ENCODE measurements at regions not wholly inside any gene's neighbourhood (a gene's known extent, or its start where the extent isn't known, plus 50 kb on each side); places are given as distances from the start of the nearest gene placed in this dataset.

DNA sequence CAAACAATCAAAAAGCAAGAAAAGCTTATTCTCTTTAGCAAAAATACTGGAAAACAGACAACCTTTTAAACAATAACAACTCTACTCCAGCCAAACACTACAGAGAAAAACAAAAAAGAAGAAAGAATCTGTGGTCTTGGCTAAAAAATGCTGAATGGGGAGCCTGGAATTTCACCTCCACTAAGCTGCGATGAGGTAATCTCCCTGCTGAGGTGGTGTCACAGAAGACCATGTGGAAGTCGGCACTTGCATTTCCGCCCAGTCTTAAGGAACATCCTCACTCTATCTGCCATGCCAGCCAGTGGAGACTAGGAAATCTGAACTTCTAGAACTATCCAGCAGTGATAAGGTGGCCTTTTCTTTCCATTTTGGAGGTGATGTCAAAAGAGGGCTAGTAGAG, 1026.8 kb upstream of the EPHA7 start:
- intact Hi-C loops (cut with DNase I): no loop called here
- ATAC-seq: no peak

DNA sequence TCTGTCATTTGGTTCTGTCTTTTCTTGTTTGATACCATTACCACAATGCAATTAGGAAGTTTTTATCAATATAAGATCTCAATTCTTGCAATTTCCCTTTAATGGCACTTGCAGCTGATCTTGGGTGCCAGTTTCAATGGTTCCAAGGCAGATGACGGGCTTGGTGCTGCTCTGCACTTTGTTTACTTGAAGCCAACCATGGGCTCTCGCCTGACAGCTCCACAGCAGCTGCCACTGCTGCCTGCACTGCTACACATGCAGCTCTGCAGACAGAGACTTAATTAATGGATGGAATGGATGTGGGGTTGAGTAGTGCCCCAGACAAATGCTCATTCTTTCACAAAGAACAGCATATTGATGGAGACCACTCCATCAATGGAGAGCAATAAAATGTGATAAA, 1024.3 kb upstream of the EPHA7 start:
- intact Hi-C loops (cut with DNase I): no loop called here
- no peak for DNase-seq (ENCODE audit: missing footprints)

More for the DNA sequence above, 1026.8 kb upstream of the EPHA7 start:
- DNase-seq (ENCODE audit: missing footprints): no peak

DNA sequence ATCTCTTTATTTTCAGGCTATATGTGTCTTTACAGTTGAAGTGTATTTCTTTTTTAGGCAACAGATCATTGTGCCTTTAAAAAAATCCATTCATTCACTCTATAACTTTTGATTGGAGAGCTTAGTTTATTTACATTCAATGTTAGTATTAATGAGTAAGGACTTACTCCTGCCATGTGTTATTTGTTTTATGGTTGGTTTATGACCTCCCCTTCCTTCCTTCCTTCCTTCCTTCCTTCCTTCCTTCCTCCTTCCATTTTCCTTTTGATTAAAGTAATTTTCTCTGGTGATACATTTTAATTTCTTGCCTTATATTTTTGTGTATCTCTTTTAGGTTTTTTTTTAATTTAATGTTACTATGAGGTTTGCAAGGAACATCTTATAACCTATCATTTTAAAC, 1005.3 kb upstream of the EPHA7 start:
- no peak for ATAC-seq
- intact Hi-C loops (cut with DNase I): no loop called here
- no peak for DNase-seq (ENCODE audit: missing footprints)

More for the DNA sequence above, 1024.3 kb upstream of the EPHA7 start:
- no peak for ATAC-seq

DNA sequence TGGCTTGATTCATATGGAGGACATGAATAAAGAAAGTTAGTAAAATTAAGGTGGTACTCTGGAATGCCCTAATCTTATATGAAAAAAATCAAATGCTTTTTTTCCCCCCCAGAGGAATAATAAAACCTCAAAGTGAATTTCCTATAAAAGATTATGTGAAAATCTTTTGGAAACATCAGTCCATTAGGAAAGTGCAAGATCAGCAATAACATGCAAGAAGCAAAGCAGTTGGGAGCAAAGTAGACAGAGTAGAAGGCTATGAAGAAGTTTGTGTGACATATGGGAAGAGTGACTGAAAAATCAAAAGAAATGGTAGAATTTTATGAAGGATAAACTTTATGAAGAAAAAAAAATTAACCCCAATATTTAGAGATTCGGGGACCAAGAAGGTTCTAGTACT, 998.0 kb upstream of the EPHA7 start:
- no peak for ATAC-seq
- no peak for DNase-seq (ENCODE audit: missing footprints)
- intact Hi-C loops (cut with DNase I): no loop called here

DNA sequence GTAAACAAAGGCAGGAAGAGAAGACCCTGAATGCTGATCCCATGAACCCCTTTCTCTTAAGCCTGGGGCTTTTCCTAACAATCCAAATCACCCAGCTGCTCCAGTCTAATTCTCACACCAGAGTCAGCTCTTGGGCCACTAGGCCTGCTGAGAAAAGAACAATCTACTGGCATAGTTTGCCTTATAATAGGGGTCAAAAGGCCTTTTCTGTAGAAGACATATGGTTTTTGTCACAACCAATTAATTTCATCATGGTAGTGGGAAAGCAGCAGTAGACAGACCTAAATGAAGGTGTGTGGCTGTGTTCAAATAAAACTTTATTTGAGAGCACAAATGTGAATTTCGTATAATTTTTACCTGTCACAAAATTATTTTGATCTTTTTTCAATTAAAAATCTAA, 994.7 kb upstream of the EPHA7 start:
- ATAC-seq: no peak
- no peak for DNase-seq (ENCODE audit: missing footprints)
- intact Hi-C loops (cut with DNase I): no loop called here

DNA sequence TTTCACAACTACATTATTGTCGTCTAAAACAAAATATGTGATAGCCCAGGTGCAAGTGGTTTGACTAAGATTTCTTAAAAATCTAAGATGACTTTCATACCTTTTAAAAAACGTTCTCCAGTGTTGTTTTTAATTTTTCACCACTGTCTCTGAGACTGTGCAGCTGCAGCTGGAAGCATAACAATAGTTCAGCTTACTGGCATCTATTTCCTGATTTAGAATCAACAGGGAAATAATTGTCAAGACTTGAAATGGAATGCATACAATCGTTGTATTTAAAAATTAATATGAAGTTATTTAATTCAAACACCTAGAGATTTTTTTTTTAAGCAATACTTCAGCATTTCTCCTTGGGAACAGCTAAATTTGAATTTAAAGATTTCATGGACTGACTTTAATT, 982.0 kb upstream of the EPHA7 start:
- DNase-seq (ENCODE audit: missing footprints): no peak
- intact Hi-C loops (cut with DNase I): no loop called here
- no peak for ATAC-seq

DNA sequence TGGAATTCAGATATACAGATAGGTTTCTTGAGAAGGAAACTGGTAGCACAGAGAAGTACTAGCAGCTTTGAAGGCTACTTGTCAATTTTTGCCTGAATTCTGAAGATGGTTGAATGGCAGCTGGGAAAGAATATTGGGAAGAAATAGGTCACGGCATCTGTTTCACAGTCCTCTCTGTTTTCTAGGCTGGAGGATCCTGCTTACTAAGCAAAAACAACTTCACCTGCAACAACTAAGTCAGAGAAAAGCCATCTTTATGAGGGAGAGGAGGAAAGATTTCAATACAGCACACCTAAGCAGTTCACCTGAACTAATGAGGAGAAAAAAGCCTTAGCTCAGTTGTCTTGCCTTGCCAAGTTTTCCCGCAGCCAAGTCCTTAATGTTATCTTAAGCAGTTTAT, 975.5 kb upstream of the EPHA7 start:
- DNase-seq (ENCODE audit: missing footprints) (no peak), ATAC-seq (no peak)
- intact Hi-C loops (cut with DNase I): no loop called here

DNA sequence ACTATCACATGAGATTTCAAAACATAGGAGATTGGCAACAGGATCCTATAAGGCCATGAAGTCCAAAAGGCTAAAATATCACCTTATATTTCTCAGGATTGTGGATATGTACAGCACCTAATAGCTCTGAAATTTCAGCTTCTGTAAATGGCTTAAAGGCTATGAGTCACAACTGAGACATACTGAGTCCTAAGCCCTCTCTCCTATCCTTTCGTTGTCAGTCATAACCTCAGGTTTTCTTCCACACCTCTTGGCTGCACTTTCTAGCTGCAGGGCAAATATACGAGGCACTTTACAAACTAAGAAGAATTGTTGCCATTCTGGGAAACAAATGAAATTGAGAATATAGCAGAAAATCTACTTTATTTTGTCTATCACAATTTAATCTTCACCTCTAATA, 969.9 kb upstream of the EPHA7 start:
- no peak for ATAC-seq
- intact Hi-C loops (cut with DNase I): no loop called here
- DNase-seq (ENCODE audit: missing footprints): no peak

DNA sequence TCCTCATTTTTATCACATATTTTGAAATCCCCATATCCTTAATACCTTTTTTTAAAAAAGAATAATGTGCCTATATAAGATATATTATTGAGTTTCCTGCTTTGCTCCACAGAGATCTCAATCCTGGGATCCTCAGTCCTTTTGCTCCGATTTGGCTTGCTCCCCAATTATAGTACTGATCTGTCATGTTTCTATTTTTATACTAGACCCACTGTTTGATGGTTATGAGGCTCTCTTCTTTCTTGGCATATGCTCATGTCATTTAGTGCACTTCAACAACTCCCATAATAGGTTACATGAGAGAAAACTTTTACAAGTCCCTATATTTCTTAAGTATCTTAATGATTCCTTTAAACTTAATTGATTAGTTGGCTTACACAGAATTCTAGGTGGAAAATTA, 958.5 kb upstream of the EPHA7 start:
- no peak for ATAC-seq
- intact Hi-C loops (cut with DNase I): no loop called here
- no peak for DNase-seq (ENCODE audit: missing footprints)

DNA sequence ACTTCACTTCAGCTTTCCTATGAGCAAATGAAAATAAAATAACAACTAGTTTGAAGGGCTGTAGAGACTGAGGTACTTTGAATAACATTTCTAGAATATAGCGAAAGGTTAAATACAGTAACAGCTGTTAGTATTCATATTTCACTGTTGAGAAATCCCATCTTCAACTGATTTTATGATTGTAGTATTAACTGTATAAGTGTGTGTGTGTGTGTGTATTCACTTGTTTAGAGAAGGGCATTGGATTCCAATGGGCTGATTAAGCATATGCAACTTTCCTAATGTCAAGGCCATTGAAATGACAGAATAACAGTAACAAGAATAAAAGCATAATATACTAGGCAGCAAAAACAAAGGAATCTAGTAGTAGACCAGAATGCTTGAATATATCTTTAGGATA, 957.5 kb upstream of the EPHA7 start:
- intact Hi-C loops (cut with DNase I): no loop called here
- ATAC-seq (no peak), DNase-seq (ENCODE audit: missing footprints) (no peak)

DNA sequence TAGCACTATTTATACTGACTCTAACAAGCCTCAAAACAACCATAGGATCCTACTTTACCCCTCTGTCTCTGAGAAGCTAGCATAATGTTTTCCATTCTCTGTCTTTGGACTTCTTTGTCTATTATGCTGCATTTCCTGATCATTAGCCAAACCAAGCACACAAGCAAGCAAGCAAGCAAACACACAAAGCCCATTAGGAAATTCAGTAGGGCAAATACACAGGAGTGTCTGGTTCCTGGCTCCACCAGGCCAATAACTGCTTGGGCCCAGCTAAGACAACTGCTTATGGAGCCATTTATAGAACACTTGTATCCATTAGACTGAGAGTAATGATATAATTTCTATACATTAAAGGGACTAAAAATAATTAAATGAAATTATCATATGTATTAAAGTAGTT, 952.9 kb upstream of the EPHA7 start:
- DNase-seq (ENCODE audit: missing footprints): no peak
- ATAC-seq: no peak
- intact Hi-C loops (cut with DNase I): no loop called here

DNA sequence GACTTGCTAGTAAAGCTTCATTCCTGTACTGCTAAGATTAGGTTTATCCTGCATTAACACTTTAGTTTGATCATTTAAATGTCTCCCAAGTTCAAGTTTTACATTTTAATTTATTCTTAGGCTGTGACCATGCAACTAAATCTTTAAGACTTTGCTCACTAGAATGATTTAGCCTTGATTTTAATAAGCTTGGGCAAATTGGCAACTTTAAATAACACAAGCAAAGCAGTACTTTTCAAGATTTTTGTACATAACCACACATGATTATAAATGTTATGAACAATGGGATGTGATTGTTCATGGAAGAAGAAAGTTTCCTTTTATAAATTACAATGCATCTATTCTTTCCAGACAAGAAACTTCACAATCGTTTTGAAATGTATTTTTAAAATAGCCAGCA, 948.0 kb upstream of the EPHA7 start:
- intact Hi-C loops (cut with DNase I): no loop called here
- no peak for ATAC-seq
- no peak for DNase-seq (ENCODE audit: missing footprints)

DNA sequence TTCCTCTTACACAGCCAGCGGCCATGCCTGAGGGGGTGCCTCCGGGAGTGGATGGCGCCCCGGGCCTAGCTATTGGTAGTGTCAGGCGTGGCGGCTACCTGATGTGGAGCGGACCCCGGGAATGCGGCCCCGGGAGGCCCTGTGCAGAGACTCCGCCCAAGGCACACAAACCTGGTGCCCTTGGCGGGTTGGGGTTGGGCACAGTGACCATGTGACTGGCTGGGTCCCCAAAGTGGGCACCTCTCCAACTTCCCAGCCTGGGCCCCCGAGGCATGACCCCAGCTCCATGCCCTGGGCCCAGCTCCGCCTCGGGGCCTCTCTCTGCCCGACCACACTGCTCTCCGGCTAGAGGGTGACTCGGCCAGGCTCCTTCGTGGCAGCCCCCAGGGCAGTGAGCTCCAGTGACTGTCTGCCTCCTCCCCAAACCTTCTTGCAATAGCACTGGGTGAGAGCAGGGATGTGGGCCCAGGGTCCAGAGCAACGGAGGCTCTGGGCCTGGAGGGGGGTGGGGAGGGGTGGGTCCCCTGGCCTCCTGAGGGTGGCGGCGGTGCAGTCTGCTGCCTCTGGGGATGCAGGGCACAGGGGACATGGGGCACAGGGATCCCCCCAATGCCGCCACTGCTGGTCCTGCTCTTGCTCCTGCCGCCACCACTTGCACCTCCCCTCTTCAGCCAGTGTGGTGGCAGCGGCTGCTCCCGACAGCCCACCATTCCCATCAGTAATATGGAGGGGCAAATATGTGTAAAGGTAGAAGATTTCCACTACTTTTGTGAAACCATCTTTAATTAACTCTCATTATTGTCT, 942.9 kb upstream of the EPHA7 start:
- ATAC-seq: no peak
- intact Hi-C loops (cut with DNase I): no loop called here
- peak; percentile 63 for DNase-seq (ENCODE audit: missing footprints)

DNA sequence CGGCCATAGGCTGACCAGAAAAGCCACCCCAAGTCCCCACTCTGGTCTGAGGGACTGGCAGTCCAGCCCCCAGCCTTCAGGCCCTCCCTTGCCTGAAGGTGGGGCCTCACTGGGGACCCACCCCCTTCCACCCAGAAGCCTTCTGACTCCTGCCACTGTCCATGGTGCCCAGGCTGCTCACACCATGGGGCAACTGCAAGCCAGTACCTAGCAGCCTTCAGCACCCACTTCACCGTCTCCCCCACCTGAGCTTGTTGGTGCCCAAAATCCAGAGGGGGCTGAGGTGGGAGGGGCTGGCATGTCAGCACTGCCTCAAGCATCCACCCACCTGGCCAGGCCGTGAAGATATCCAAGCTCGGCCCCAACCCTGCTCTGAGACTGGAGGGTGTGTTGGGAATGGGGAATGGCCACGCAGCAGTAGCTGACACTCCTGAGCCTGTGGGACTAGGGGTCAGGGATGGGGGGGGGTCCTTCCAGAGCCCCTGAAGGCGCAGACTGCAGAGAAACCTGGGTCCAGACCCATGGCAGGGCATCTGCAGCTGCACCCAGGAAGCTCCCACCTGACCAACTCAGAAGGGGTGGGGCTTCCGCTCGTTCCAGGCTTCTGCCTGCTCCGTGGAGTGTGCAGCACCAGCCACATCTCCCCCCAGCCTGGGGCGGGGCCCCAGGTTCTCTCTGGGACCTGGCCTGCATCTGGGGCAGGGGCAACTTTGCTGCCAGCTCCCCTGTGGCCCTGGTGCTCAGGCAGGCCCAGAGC, 942.1 kb upstream of the EPHA7 start:
- intact Hi-C loops (cut with DNase I): no loop called here
- no peak for DNase-seq (ENCODE audit: missing footprints)
- ATAC-seq: no peak

DNA sequence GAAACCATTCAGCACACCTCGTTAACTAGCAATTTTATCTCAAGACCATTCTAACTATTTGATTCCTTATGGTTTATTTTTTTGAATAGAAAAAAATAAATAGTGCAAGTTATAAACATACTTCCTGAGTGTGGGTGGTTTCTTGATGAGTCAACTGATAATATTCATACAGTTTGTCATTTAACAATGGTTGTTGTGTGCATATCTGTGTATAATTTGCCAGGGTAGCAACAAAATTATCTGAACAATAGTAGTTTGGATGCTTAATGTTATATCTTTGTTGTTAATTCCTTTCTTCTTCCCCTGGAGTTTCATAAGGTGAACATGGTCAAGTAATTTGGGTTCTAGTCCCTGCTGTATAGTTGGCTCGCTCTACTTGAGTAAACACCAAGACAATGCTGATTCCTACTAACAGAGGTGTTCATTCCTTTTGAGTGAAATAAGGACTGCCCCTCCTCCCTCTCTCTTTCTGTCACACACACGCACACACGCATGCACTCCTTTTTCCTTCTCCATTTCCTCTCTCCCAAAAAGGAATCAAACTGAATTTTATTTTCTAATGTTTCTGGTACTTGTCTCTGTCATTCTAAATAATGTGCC, 938.1 kb upstream of the EPHA7 start:
- intact Hi-C loops (cut with DNase I): no loop called here
- ATAC-seq: no peak
- no peak for DNase-seq (ENCODE audit: missing footprints)

DNA sequence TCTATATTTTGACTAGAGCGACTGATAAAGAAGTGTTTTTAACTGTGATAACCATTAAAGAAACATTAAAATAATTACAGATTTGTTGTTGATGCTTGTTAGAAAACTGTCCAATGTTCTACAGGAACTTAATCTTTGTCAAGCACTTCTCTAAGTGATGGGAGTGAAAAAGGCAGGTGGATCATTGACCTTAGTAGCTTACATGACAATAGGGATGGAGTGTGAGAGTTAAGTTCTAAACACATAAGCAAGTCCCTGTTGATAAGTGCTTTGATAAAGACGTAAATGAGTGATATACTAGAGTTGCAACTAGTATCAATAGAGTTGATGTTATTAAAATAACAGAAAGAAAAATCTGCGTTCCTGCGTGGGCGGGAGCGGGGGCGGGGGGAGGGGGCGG, 931.5 kb upstream of the EPHA7 start:
- ATAC-seq (no peak), DNase-seq (ENCODE audit: missing footprints) (no peak)
- intact Hi-C loops (cut with DNase I): no loop called here

DNA sequence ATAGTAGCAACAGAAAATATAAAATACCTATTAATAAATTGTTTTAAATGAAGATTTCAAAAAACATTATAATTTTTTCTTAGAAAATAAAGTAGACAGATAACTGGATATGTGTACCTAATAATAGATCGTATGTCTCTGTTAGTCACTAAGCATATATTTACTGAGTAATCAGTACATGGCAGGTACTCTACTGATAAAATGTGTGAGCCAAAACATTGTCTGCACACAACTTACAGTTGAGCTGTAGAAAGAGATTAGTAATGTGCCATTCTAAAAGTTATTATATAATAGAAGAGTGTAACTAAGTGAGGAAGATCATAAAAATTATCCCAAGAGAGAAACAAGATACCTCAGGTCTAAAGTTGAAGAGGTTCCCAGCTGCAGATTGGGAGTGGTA, 929.9 kb upstream of the EPHA7 start:
- ATAC-seq (no peak), DNase-seq (ENCODE audit: missing footprints) (no peak)
- intact Hi-C loops (cut with DNase I): no loop called here

DNA sequence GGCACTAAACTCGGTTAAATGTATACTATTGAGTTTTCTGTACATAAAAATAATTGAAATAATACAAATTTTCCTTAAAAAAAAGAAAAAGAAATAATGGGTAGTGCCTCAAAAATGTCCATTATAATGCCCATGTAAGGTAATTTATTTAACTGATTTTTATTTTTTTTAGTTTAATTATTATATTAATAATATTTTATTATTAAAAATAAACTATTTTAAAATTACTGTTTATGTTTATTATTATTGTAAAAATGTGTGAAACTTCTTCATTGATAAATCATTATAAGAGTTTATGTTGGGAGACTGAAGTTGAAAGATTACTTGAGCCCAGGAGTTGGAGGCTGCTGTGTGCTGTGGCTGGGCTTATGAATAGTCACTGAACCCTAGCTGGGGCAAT, 925.5 kb upstream of the EPHA7 start:
- no peak for ATAC-seq
- no peak for DNase-seq (ENCODE audit: missing footprints)
- intact Hi-C loops (cut with DNase I): no loop called here

DNA sequence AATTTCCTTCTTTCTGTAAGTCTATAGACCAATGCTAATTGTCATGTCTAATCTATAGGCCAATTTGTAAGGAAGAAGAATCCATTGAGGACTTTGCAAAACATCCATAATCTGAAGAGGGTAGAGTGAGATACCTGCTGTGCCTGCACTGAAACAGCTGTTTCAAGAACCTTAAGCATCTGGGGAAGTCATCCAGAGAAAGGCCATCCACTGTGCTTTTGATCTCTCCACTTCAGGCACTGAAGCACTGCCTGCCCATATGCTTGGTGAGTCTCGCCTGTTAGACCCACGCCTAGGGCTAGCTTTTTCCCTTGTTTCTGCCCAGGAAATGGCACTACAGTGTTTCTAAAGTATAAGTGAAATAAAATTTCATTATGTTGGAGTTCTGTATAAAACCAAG, 921.8 kb upstream of the EPHA7 start:
- no peak for DNase-seq (ENCODE audit: missing footprints)
- no peak for ATAC-seq
- intact Hi-C loops (cut with DNase I): no loop called here

DNA sequence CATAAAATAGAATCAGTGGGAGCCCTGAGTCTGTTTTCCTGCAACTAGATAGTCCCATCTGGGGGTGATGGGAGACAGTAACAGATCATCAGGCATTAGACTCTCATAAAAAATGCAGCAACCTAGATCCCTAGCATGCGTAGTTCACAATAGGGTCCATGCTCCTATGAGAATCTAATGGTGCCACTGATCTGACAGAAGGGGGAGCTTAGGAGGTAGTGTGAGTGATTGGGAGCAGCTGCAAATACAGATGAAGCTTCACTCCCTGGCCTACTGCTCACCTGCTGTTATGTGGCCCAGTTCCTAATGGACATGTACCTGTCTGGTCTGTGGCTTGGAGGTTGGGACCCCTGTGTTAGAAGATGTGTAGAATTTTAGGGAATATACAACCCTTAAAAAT, 904.5 kb upstream of the EPHA7 start:
- intact Hi-C loops (cut with DNase I): no loop called here
- DNase-seq (ENCODE audit: missing footprints) (no peak), ATAC-seq (no peak)
